ENCODE measurements at regions not wholly inside any gene's neighbourhood (a gene's known extent, or its start where the extent isn't known, plus 50 kb on each side); places are given as distances from the start of the nearest gene placed in this dataset.

DNA sequence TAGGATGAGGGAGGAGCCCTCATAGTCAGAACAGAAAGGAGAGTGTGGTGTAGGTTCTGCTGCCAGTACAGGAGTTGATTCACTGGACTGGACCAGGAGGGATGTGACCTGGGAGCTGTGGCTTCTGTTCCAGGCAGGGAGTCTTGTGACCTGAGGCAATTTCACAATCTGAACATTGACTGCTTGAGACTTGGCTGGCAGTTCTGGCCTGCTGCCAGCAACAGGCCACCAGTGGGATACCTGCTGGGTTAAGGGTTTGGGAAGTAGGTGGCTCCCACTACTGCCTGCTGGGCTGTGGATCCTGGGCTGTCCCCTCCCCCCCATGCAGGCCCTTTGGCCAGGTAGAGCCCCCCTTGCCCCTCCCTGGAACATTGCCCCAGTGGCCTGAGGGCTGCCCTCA lies 268.6 kb upstream of the ARRDC3 start:
- TF ChIP-seq, protein P1, sequence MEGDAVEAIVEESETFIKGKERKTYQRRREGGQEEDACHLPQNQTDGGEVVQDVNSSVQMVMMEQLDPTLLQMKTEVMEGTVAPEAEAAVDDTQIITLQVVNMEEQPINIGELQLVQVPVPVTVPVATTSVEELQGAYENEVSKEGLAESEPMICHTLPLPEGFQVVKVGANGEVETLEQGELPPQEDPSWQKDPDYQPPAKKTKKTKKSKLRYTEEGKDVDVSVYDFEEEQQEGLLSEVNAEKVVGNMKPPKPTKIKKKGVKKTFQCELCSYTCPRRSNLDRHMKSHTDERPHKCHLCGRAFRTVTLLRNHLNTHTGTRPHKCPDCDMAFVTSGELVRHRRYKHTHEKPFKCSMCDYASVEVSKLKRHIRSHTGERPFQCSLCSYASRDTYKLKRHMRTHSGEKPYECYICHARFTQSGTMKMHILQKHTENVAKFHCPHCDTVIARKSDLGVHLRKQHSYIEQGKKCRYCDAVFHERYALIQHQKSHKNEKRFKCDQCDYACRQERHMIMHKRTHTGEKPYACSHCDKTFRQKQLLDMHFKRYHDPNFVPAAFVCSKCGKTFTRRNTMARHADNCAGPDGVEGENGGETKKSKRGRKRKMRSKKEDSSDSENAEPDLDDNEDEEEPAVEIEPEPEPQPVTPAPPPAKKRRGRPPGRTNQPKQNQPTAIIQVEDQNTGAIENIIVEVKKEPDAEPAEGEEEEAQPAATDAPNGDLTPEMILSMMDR (IDR thresholded peaks at IDR 0.05), result no peak
- no peak for TF ChIP-seq POLR2AphosphoS5 (IDR thresholded peaks at IDR 0.05)
- TF ChIP-seq POLR2A (IDR thresholded peaks at IDR 0.05), result no peak
- TF ChIP-seq EP300 (IDR thresholded peaks at IDR 0.05), result no peak
